Suppressor macrophage (primary cell): ENCODE measurements at regions not wholly inside any gene's neighbourhood (a gene's known extent, or its start where the extent isn't known, plus 50 kb on each side); places are given as distances from the start of the nearest gene placed in this dataset.
"Not testable (repeated sequence)": the region's sequence is repeated elsewhere in the genome, so short reads cannot be mapped to it uniquely, and the experiment has no call there.

Source experiments
- DNase-seq, 4 experiments: peaks; one replicate each; pipeline ENCODE4 v3.0.0-alpha.2; 2020 to 2022

- DNase-seq: no peak
Measured at GRCh38 chr7:110417611-110418010, 673.3 kb upstream of the LRRN3 start.

- no peak for DNase-seq
Measured at GRCh38 chr7:110418659-110419280, 672.2 kb upstream of the LRRN3 start.

GRCh38 chr7:110420788-110421187 lies 670.1 kb upstream of the LRRN3 start:
- no peak for DNase-seq

GRCh38 chr7:110421490-110422241 lies 669.3 kb upstream of the LRRN3 start:
- no peak for DNase-seq

- no peak for DNase-seq
Measured at GRCh38 chr7:110432061-110432553, 658.8 kb upstream of the LRRN3 start.

GRCh38 chr7:110438926-110439325 lies 652.0 kb upstream of the LRRN3 start:
- not testable (repeated sequence) for DNase-seq

GRCh38 chr7:110442381-110442837 lies 648.5 kb upstream of the LRRN3 start:
- no peak for DNase-seq

- DNase-seq: no peak
Measured at GRCh38 chr7:110446658-110447057, 644.3 kb upstream of the LRRN3 start.

- no peak for DNase-seq
Measured at GRCh38 chr7:110448918-110449317, 642.0 kb upstream of the LRRN3 start.

GRCh38 chr7:110454713-110455112 lies 636.2 kb upstream of the LRRN3 start:
- no peak for DNase-seq

GRCh38 chr7:110461621-110462020 lies 629.3 kb upstream of the LRRN3 start:
- DNase-seq: no peak

- no peak for DNase-seq
Measured at GRCh38 chr7:110470420-110470819, 620.5 kb upstream of the LRRN3 start.

GRCh38 chr7:110472419-110472818 lies 618.5 kb upstream of the LRRN3 start:
- not testable (repeated sequence) for DNase-seq

- no peak for DNase-seq
Measured at GRCh38 chr7:110480964-110481363, 610.0 kb upstream of the LRRN3 start.

- DNase-seq: no peak
Measured at GRCh38 chr7:110483553-110483952, 607.4 kb upstream of the LRRN3 start.

- no peak for DNase-seq
Measured at GRCh38 chr7:110484356-110484755, 606.6 kb upstream of the LRRN3 start.

GRCh38 chr7:110486549-110486948 lies 604.4 kb upstream of the LRRN3 start:
- no peak for DNase-seq

- no peak for DNase-seq
Measured at GRCh38 chr7:110502888-110503465, 588.0 kb upstream of the LRRN3 start.

- DNase-seq: no peak
Measured at GRCh38 chr7:110507369-110507768, 583.6 kb upstream of the LRRN3 start.

- DNase-seq: no peak
Measured at GRCh38 chr7:110507832-110508231, 583.1 kb upstream of the LRRN3 start.

- DNase-seq: not testable (repeated sequence)
Measured at GRCh38 chr7:110514975-110515551, 575.9 kb upstream of the LRRN3 start.

- DNase-seq: no peak
Measured at GRCh38 chr7:110519851-110520250, 571.1 kb upstream of the LRRN3 start.

- DNase-seq: no peak
Measured at GRCh38 chr7:110521357-110521911, 569.5 kb upstream of the LRRN3 start.
